Caki2 (cell line): ENCODE measurements at regions not wholly inside any gene's neighbourhood (a gene's known extent, or its start where the extent isn't known, plus 50 kb on each side); places are given as distances from the start of the nearest gene placed in this dataset.

Experiments
- DNase-seq: peaks from one replicate; pipeline ENCODE4 v3.0.0-alpha.2; 2015; ENCODE audit warnings: low read depth
- in situ Hi-C: cut with HindIII; loops from 2 replicates; pipeline ENCODE4 v1.10.0; 2016; ENCODE audit warnings: low sequenced_read_pairs, low pct_unique_long_range_greater_than_20kb, mixed read lengths

DNA sequence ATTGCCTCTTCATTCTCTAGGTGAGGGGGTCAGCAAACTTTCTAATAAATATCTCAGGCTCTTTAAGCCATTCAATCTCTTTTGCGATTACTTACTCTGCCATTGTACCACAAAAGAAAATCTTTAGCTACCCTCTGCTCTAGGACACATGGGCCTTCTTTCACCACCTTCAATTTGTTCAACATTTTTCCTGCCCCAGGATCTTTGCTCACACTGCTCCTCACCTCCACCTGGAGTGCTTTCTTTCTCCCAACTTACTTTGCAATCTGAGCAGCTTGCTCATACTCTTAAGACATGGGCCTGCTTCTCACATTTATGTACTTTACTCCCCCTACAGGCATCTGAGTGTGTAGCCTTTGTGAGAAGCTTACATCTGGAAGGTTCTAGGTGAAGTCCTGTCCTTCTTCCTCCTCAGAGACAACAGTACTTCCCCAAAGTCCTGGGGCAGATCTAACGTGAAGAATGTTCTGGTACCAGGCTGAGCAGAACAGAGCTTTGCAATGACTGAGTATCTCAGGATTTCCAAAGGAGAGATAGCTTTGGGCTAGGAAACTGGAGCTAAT, 55.0 kb upstream of the PRDM5 start:
- peak; percentile 16 for DNase-seq
- in situ Hi-C loops: no loop called here

DNA sequence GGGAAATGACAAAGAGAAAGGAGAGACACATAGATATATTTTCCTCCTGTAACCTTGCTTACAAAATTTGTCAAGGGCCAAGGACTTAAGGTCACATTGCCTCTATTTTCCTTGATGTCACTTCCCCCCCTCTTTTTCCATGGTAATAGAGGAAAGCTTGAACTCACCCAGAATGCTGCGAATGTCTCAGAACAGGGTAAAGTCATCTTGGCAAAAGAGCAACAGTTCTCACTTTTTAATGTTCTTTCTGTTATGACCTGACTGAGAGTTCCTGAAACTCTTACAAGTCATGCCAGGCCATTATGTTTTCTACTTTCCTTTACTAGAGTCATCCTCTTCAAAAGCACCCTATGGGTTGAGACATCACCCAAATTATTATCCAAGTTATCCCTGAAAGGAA, 50.7 kb upstream of the PRDM5 start:
- in situ Hi-C loops: no loop called here
- no peak for DNase-seq
